ENCODE measurements at regions not wholly inside any gene's neighbourhood (a gene's known extent, or its start where the extent isn't known, plus 50 kb on each side); places are given as distances from the start of the nearest gene placed in this dataset.

DNA sequence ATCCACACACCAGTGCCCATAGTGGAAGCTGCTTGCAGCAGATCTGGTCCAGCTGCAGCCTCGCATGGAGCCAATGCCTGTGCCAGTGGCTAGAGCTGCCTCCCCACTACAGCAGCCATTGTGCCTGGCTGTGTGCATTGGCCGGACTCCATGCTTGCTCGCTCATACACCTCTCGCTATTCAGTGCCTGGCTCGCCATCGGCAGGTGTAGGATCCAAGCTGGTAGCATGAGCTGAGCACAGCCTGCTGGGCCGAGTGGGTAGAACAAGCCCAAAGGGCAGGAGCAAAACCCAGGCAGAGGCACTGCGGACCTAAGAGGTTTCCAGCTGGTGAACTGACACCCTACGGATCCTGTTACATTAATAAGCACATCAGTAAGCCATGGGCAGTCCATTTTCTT, 1184.1 kb downstream of the AMY1C start:
- ATAC-seq (no peak), DNase-seq (peak in 1 of 6 donors; percentile 51), FAIRE-seq (no peak)
- intact Hi-C loops (cut with DNase I) = no loop called here
- Histone ChIP-seq H3K4me1 (no peaks in the 10 kb centered on the region), H3K27me3 (no peaks in the 10 kb centered on the region), H3K27ac (no peak overlapping the region), H3K36me3 (no peaks in the 10 kb centered on the region), H3K4me3 (no peak overlapping the region), H3K9me3 (no peaks in the 10 kb centered on the region)
- TF ChIP-seq, protein P1, sequence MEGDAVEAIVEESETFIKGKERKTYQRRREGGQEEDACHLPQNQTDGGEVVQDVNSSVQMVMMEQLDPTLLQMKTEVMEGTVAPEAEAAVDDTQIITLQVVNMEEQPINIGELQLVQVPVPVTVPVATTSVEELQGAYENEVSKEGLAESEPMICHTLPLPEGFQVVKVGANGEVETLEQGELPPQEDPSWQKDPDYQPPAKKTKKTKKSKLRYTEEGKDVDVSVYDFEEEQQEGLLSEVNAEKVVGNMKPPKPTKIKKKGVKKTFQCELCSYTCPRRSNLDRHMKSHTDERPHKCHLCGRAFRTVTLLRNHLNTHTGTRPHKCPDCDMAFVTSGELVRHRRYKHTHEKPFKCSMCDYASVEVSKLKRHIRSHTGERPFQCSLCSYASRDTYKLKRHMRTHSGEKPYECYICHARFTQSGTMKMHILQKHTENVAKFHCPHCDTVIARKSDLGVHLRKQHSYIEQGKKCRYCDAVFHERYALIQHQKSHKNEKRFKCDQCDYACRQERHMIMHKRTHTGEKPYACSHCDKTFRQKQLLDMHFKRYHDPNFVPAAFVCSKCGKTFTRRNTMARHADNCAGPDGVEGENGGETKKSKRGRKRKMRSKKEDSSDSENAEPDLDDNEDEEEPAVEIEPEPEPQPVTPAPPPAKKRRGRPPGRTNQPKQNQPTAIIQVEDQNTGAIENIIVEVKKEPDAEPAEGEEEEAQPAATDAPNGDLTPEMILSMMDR (IDR thresholded peaks at IDR 0.05) = no peak
- WGBS, 2 donors = 66 to 76% methylated on average over 9 of the region's 9 CpGs

GRCh38 chr1:104945406-104945805, 1195.7 kb downstream of the AMY1C start:
- Histone ChIP-seq H3K4me1 (no peaks in the 10 kb centered on the region), H3K27ac (no peak overlapping the region), H3K9me3 (no peaks in the 10 kb centered on the region), H3K4me3 (no peak overlapping the region), H3K27me3 (no peaks in the 10 kb centered on the region), H3K36me3 (no peaks in the 10 kb centered on the region)
- intact Hi-C loops (cut with DNase I) = no loop called here
- FAIRE-seq = no peak
- ATAC-seq = no peak
- DNase-seq = no peak
- TF ChIP-seq, protein P1 (IDR thresholded peaks at IDR 0.05) = no peak
- 36 to 64% methylated on average over 2 of the region's 2 CpGs for WGBS, 2 donors

DNA sequence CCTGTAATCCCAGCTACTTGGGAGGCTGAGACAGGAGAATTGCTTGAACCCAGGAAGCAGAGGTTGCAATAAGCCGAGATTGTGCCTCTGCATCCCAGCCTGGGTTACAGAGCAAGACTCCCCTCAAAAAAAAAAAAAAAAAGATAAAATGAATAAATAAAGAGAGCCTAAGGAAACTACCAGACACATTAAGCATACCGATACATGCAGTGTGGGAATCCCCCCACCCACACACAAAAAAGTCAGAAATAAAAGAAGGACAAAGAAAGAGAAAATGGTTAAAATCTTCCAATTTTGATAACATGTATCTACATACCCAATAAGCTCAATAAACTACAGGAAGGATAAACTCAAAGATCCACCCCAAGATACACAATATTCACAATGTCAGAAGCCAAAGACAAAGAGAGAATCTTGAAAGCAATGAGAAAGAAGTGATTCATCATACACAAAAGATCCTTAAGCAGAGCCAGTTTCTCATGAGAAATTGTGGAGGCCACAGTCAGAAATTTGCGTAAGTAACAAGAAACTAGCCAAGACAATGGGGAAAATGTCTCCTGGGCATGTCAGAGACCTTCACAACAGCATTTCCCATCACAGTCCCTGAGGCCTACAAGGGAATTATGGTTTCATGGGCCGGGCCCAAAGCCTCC, 1197.0 kb downstream of the AMY1C start:
- FAIRE-seq (no peak), DNase-seq (no peak), ATAC-seq (no peak)
- TF ChIP-seq, protein P1 (IDR thresholded peaks at IDR 0.05) = no peak
- H3K27ac ChIP-seq = no peak overlapping the region
- H3K36me3 ChIP-seq = no peaks in the 10 kb centered on the region
- 65 to 77% methylated on average over 4 of the region's 4 CpGs for WGBS, 2 donors
- no peak overlapping the region for H3K4me3 ChIP-seq
- no peaks in the 10 kb centered on the region for H3K4me1 ChIP-seq
- H3K27me3 ChIP-seq = no peaks in the 10 kb centered on the region
- intact Hi-C loops (cut with DNase I) = no loop called here
- no peaks in the 10 kb centered on the region for H3K9me3 ChIP-seq

DNA sequence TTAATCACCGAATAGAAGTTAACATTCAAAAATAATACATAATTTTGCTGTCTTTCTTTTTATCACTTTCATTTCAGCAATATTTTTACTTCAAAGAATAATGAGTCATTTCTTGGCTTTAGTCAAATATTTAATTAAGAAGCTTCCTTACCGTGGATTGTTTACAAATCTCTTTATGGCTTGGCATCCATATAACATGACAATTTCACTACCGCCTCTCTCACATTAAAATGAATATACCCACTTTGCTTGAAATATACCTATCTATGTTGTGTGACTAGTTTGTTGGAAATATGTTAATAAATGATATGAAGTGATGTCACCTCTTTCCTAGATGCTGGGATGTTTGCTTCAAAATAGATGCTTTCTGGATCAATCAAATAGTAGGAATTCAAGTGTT, 1203.9 kb downstream of the AMY1C start:
- H3K4me3 ChIP-seq = no peak overlapping the region
- DNase-seq = no peak
- intact Hi-C loops (cut with DNase I) = no loop called here
- FAIRE-seq = no peak
- H3K4me1 ChIP-seq = no peaks in the 10 kb centered on the region
- TF ChIP-seq, protein P1 (IDR thresholded peaks at IDR 0.05) = no peak
- no peaks in the 10 kb centered on the region for H3K27me3 ChIP-seq
- no peaks in the 10 kb centered on the region for H3K9me3 ChIP-seq
- no peak overlapping the region for H3K27ac ChIP-seq
- H3K36me3 ChIP-seq = no peaks in the 10 kb centered on the region
- no peak for ATAC-seq
- WGBS, 2 donors = 49 to 52% methylated on average over 3 of the region's 3 CpGs

DNA sequence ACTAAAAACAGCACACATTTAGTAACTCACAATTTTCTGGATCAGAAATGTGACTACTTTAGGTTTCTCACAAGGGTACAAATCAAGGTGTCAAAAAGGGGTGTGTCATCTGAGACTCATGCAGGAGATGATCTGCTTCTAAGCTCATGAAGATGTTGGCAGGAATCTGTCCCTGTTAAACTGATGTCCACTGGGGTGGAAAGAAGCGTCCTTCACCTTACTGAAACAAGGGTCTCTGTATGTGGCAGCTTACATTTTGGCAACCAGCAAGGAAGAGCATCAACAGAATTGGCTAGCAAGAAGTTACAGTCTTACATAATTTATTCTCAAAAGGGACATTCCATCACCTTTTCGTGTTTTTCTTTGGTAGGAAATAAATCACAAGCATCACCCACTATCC, 1223.8 kb downstream of the AMY1C start:
- intact Hi-C loops (cut with DNase I) = no loop called here
- Histone ChIP-seq H3K27me3 (no peaks in the 10 kb centered on the region), H3K4me1 (no peaks in the 10 kb centered on the region), H3K36me3 (no peaks in the 10 kb centered on the region), H3K9me3 (no peaks in the 10 kb centered on the region), H3K27ac (no peak overlapping the region), H3K4me3 (no peak overlapping the region)
- FAIRE-seq (no peak), ATAC-seq (no peak), DNase-seq (no peak)
- WGBS, 2 donors = 37 to 47% methylated on average over 2 of the region's 2 CpGs
- TF ChIP-seq, protein P1 (IDR thresholded peaks at IDR 0.05) = no peak

All from pancreas (tissue), 10 donors.